Muscle of leg (tissue), 3 donors: ENCODE measurements at regions not wholly inside any gene's neighbourhood (a gene's known extent, or its start where the extent isn't known, plus 50 kb on each side); places are given as distances from the start of the nearest gene placed in this dataset.
"Not testable (repeated sequence)": the region's sequence is repeated elsewhere in the genome, so short reads cannot be mapped to it uniquely, and the experiment has no call there.

ENCODE experiments used
- DNase-seq: peaks from one replicate; pipeline ENCODE4 v3.0.0; 2013
- H3K27ac ChIP-seq: one replicate; pipeline ENCODE4 v1.5.1; 2013; ENCODE audit warnings: mild to moderate bottlenecking, low read length, control low read depth
- H3K27me3 ChIP-seq: one replicate; pipeline ENCODE4 v1.6.1; 2013; ENCODE audit warnings: low read length; ENCODE audit not compliant: control insufficient read depth, insufficient read depth
- H3K36me3 ChIP-seq: one replicate; pipeline ENCODE4 v1.6.1; 2013; ENCODE audit warnings: low read length; ENCODE audit not compliant: control insufficient read depth, insufficient read depth
- H3K4me1 ChIP-seq: one replicate; pipeline ENCODE4 v1.6.1; 2013; ENCODE audit warnings: low read length; ENCODE audit not compliant: control insufficient read depth, insufficient read depth
- H3K4me3 ChIP-seq: one replicate; pipeline ENCODE4 v1.5.1; 2013; ENCODE audit warnings: low read length, control low read depth
- H3K9me3 ChIP-seq: replicated peaks from 2 replicates; pipeline ENCODE4 v1.6.1; 2013; ENCODE audit warnings: low read depth, low read length; ENCODE audit not compliant: control insufficient read depth
- WGBS: methylation state at CpG from one replicate; pipeline ENCODE4 v1.1.5; 2013; ENCODE audit warnings: missing lambda C conversion rate; ENCODE audit not compliant: insufficient coverage; 5-methylcytosine and 5-hydroxymethylcytosine counted together

DNA sequence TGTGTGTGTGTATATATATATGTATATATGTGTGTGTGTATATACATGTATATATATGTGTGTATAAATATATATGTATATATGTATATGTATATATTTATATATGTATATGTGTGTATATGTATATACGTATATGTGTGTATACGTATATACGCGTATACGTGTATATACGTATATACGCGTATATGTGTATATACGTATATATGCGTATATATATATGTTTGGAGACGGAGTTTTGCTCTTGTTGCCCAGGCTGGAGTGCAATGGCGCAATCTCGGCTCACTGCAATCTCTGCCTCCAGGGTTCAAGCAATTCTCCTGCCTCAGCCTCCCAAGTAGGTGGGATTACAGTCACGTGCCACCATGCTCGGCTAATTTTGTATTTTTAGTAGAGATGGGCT is 212.6 kb downstream of the KCNJ2 start:
- H3K9me3 ChIP-seq, H3K27me3 ChIP-seq, H3K27ac ChIP-seq, H3K4me1 ChIP-seq, H3K36me3 ChIP-seq, DNase-seq, H3K4me3 ChIP-seq: not testable (repeated sequence)
- 100% methylated on average over 7 of the region's 15 CpGs for WGBS

DNA sequence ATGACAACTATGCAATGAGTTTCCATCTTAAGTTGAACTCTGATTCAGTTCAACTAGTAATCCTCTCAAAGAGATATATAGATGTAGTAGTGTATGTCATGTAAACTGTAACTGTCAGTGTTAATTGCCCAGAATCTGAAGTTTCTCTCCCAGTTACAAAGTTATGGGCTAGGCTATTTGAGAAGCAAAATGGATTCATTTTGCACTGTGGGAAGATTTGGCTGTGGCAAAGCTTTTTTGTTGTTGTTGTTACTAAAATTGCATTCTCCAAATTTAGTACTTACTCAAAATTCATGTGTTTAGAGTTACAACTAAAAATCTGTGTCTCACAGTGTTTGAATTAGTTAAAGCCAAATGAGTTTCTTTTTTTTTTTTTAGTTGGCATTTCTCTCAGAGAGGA is 219.0 kb downstream of the KCNJ2 start:
- H3K4me1 ChIP-seq, result no peaks in the 10 kb centered on the region
- H3K36me3 ChIP-seq, result no peaks in the 10 kb centered on the region
- no peak for DNase-seq

DNA sequence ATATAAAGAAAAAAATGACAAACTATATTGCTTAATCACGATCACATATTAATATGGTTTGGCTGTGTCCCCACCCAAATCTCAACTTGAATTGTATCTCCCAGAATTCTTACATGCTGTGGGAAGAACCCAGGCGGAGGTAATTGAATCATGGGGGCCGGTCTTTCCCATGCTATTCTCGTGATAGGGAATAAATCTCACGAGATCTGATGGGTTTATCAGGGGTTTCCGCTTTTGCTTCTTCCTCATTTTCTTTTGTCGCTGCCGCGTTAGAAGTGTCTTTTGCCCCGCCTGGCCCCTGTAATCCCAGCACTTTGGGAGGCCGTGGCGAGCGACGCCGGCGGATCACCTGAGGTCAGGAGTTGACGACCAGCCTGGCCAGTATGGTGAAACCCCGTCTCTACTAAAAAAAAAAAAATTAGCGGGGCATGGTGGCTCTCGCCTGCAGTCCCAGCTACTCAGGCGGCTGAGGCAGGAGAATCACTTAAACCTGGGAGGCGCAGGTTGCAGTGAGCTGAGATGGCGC is 220.0 kb downstream of the KCNJ2 start:
- 92% methylated on average over 22 of the region's 23 CpGs for WGBS
- not testable (repeated sequence) for H3K4me1 ChIP-seq, H3K36me3 ChIP-seq, H3K27ac ChIP-seq, H3K9me3 ChIP-seq, DNase-seq, H3K4me3 ChIP-seq, H3K27me3 ChIP-seq

More for the DNA sequence above, 219.0 kb downstream of the KCNJ2 start:
- Histone ChIP-seq H3K4me3 (no peak overlapping the region), H3K27ac (no peak overlapping the region), H3K9me3 (no peaks in the 10 kb centered on the region), H3K27me3 (no peaks in the 10 kb centered on the region)

DNA sequence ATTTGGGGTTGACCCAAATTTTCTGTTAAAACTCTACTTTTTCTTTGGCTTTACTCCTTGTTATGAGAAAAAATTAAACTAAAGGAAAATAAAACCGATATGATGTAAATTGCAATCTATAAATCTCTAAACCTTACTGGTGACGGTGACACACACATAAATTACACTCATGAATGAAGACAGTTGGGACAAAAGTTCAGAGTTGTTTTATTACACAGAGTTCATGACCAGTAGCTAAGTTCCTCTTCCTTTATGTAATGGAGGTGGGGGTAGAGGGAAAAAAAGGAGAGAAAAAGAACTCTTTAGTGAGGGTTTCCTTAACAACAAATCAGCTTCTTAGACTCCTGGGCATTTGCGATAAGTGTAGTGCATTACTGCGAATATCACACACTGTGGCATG is 220.7 kb downstream of the KCNJ2 start:
- Histone ChIP-seq H3K9me3 (no peaks in the 10 kb centered on the region), H3K4me1 (no peaks in the 10 kb centered on the region), H3K36me3 (no peaks in the 10 kb centered on the region), H3K4me3 (no peak overlapping the region), H3K27ac (no peak overlapping the region), H3K27me3 (no peaks in the 10 kb centered on the region)
- no peak for DNase-seq
- WGBS, result no CpG with 5 or more reads among the region's 4 CpGs

DNA sequence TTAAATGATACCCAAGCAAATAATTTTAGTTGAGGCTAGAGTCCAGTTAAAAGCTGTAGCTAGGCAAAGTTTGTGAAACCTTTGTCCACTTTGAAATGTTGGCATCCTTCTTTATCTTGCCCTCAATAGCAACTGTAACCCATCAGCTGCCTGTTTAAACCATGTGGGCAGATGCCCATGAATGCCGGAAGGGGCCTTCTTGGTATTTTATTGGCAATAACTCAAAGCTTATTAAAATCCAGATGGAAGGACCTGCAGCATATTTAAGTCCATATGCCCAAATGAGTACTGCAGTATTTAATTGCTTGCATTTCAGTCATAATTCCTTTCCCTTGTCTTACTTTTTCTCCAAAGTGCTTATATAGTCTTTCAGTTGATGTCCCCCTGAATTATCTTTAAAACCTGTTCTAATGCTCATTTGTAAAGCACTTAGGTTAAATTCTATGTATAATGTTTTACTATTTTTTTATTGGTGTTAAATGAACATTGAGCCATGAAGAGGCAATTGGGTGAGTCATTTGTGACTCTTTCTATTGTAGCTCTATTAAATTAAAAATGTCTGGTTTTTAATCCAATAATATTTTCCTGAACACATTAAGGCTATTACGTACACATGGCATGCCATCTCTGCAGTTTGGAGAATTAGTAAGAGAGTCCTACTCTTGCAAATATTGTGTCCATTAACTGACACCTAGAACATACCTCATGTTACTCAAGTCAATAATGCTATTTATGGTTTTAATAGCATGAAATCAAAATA is 225.3 kb downstream of the KCNJ2 start:
- no peak overlapping the region for H3K27ac ChIP-seq
- no peaks in the 10 kb centered on the region for H3K36me3 ChIP-seq
- no peaks in the 10 kb centered on the region for H3K9me3 ChIP-seq
- no peaks in the 10 kb centered on the region for H3K27me3 ChIP-seq
- H3K4me1 ChIP-seq, result no peaks in the 10 kb centered on the region
- H3K4me3 ChIP-seq, result no peak overlapping the region
- no CpG with 5 or more reads among the region's 2 CpGs for WGBS
- DNase-seq, result no peak

DNA sequence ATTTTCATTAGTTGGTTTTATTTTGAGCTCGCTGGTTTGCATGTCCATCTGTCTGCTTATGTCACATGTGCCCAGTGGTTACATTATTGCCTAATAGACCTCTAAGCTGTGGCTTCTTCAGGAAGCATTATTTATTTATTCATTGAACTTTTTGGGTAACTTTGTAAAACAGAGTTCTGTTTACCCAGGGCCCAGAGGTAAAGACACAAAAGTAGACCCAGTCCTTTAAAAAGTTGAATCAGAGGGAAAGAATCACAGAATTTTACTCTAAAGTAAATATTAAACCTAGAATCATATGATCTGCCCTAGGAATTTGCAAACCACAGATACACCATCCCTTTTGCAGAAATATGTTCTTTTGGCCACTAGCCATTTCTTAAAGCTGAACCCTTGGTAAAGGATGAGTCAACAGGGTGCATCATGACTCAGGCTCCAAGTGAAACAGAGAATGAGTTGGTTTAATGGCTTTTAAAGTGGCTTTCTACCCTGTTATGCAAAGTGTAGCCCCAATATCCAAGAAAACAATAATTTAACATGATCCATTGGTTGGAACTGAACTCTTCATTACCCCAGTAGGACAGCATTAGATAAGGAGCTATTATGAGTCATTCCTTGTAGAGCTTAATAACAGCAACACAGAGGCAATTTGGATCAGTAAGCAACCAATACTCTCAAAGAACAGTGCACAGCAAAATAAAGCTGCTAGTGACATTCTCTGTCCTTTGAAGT is 236.3 kb downstream of the KCNJ2 start:
- no peaks in the 10 kb centered on the region for H3K36me3 ChIP-seq
- WGBS, result no CpG with 5 or more reads among the region's 1 CpG
- H3K4me1 ChIP-seq, result no peaks in the 10 kb centered on the region
- peak; percentile 33 for DNase-seq
- H3K27me3 ChIP-seq, result no peaks in the 10 kb centered on the region
- H3K9me3 ChIP-seq, result no peaks in the 10 kb centered on the region
- H3K4me3 ChIP-seq, result no peak overlapping the region
- H3K27ac ChIP-seq, result no peak overlapping the region

DNA sequence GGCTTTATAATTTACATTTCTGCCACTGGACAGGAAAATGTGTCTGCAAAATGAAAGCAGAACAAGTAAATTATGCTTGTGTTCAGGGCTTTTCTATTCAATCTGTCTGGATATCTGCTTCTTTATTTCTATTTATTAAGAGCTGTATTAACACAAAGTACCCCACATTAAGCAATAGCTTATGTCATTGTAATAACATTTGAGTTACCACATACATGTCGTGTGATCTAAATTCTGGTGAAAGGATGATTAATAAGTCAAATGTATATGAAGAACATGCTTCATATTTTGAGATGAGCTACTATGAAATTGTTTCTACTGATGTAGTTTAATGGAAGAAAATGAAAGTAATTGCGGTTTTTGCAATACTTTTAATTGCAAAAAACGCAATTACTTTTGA is 238.2 kb downstream of the KCNJ2 start:
- no CpG with 5 or more reads among the region's 3 CpGs for WGBS
- Histone ChIP-seq H3K27ac (no peak overlapping the region), H3K27me3 (no peaks in the 10 kb centered on the region), H3K36me3 (no peaks in the 10 kb centered on the region), H3K4me3 (no peak overlapping the region), H3K9me3 (no peaks in the 10 kb centered on the region), H3K4me1 (no peaks in the 10 kb centered on the region)
- DNase-seq, result no peak

DNA sequence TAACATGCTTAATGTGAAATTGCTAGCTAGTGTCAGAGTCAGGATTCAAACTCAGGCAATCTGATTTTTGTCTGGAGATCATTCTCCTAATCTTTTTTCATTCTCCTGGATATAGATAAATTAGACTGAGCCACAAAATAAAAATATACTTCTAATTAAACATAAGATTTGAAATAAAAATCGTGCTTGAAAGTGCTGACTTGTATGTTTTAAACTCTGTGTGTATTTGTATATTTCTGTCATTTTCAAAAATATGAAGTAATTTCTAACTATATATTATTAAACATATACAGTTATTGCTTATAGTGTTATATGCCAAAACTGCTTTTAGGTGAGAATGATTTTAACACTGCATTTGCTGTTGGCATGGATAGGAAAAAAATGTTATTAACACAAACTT is 239.4 kb downstream of the KCNJ2 start:
- H3K36me3 ChIP-seq, result no peaks in the 10 kb centered on the region

DNA sequence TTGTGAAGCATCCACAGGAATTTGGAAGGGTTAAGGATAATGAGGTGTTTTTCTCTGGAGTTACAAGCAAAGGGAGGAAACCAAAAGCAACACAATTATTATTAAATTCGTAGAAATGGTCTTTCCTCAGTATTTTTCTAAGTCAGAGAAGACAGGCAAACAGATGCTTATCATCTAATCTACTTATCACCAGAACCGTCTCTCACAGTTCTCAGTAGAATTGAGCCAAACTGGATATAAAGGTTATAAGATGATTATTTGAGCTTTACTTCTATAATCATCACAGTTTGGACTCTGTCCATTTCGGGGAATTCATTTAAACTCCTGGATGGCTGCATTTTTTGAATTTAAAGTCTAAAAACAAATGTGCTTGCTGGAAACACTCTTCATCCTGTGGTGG is 245.0 kb downstream of the KCNJ2 start:
- no CpG with 5 or more reads among the region's 3 CpGs for WGBS
- no peaks in the 10 kb centered on the region for H3K27me3 ChIP-seq
- no peak overlapping the region for H3K27ac ChIP-seq
- H3K4me1 ChIP-seq, result no peaks in the 10 kb centered on the region
- H3K9me3 ChIP-seq, result no peaks in the 10 kb centered on the region
- H3K36me3 ChIP-seq, result no peaks in the 10 kb centered on the region
- H3K4me3 ChIP-seq, result no peak overlapping the region
- peak; percentile 47 for DNase-seq

More for the DNA sequence above, 239.4 kb downstream of the KCNJ2 start:
- Histone ChIP-seq H3K27me3 (no peaks in the 10 kb centered on the region), H3K9me3 (no peaks in the 10 kb centered on the region), H3K27ac (no peak overlapping the region), H3K4me3 (no peak overlapping the region), H3K4me1 (no peaks in the 10 kb centered on the region)
- DNase-seq, result no peak
- no CpG with 5 or more reads among the region's 1 CpG for WGBS

DNA sequence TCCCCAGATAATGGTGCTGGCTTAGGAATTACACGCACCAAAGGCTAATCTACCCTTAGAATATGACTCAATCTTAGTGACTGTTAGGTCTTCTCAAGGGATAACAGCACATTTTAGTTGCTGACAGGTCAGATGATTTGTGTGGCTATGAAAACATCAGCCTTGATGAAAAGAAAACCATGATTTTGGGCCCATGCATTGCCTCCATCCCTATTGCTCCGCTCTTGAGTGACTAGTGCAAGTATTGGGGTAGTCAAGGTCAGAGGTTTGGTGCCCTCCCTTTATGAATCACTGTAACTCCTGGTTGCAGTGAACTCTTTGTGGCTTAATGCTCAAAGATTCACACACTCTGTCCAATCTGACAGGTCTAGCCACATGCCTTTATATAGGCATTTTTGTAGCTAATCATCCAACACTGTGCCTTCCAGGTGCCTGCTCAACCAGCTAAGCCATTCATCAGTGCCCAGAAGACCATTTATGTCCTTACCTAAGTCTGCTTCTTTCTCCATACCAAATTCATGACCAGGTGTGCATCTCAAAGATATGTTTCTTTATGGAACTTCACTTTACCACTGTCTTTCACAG is 251.6 kb downstream of the KCNJ2 start:
- whole genome bisulfite sequencing, result no CpG with 5 or more reads among the region's 2 CpGs
- Histone ChIP-seq H3K4me1 (no peaks in the 10 kb centered on the region), H3K4me3 (no peak overlapping the region), H3K27me3 (no peaks in the 10 kb centered on the region), H3K27ac (no peak overlapping the region), H3K36me3 (no peaks in the 10 kb centered on the region), H3K9me3 (no peaks in the 10 kb centered on the region)
- no peak for DNase-seq
